HUES48 (cell line): ENCODE measurements at regions not wholly inside any gene's neighbourhood (a gene's known extent, or its start where the extent isn't known, plus 50 kb on each side); places are given as distances from the start of the nearest gene placed in this dataset.
"Not testable (repeated sequence)": the region's sequence is repeated elsewhere in the genome, so short reads cannot be mapped to it uniquely, and the experiment has no call there.

Source experiments
- H3K27ac ChIP-seq: one replicate; pipeline ENCODE4 v1.7.0; 2013; ENCODE audit warnings: low read depth, low read length, inconsistent platforms
- H3K27me3 ChIP-seq: 2 replicates; pipeline ENCODE4 v1.6.1; 2013; ENCODE audit warnings: mild to moderate bottlenecking, low read length; ENCODE audit not compliant: control insufficient read depth, insufficient read depth
- H3K36me3 ChIP-seq: 2 replicates; pipeline ENCODE4 v1.6.1; 2013; ENCODE audit warnings: low read length; ENCODE audit not compliant: control insufficient read depth, insufficient read depth
- H3K4me1 ChIP-seq: 2 replicates; pipeline ENCODE4 v1.6.1; 2013; ENCODE audit warnings: mild to moderate bottlenecking, low read length; ENCODE audit not compliant: control insufficient read depth, insufficient read depth
- H3K4me3 ChIP-seq: 2 replicates; pipeline ENCODE4 v1.5.1; 2013; ENCODE audit warnings: mild to moderate bottlenecking, low read depth, low read length
- H3K9ac ChIP-seq: 2 replicates; pipeline ENCODE4 v1.6.1; 2013; ENCODE audit warnings: mild to moderate bottlenecking, low read depth, low read length, moderate library complexity
- H3K9me3 ChIP-seq: 2 replicates; pipeline ENCODE4 v1.6.1; 2013; ENCODE audit warnings: low read length; ENCODE audit not compliant: control insufficient read depth, insufficient read depth

- no peak overlapping the region for H3K9ac ChIP-seq
- no peak overlapping the region for H3K4me3 ChIP-seq
Observed at GRCh38 chr3:153469162-153469561, 307.1 kb downstream of the RAP2B start.

GRCh38 chr3:153484842-153485241, 322.8 kb downstream of the RAP2B start:
- Histone ChIP-seq H3K27me3 (no peaks in the 10 kb centered on the region), H3K9ac (no peak overlapping the region), H3K27ac (no peak overlapping the region), H3K4me3 (no peak overlapping the region), H3K9me3 (no peaks in the 10 kb centered on the region), H3K36me3 (no peaks in the 10 kb centered on the region), H3K4me1 (no peaks in the 10 kb centered on the region)

More at GRCh38 chr3:153469162-153469561, 307.1 kb downstream of the RAP2B start:
- no peaks in the 10 kb centered on the region for H3K4me1 ChIP-seq
- no peaks in the 10 kb centered on the region for H3K36me3 ChIP-seq
- no peaks in the 10 kb centered on the region for H3K9me3 ChIP-seq
- no peaks in the 10 kb centered on the region for H3K27me3 ChIP-seq
- H3K27ac ChIP-seq: no peak overlapping the region

- no peak overlapping the region for H3K27ac ChIP-seq
- H3K9ac ChIP-seq: no peak overlapping the region
- H3K9me3 ChIP-seq: no peaks in the 10 kb centered on the region
- H3K4me1 ChIP-seq: no peaks in the 10 kb centered on the region
- H3K4me3 ChIP-seq: no peak overlapping the region
- no peaks in the 10 kb centered on the region for H3K27me3 ChIP-seq
- no peaks in the 10 kb centered on the region for H3K36me3 ChIP-seq
Observed at GRCh38 chr3:153495422-153495821, 333.4 kb downstream of the RAP2B start.

GRCh38 chr3:153502682-153503081, 340.7 kb downstream of the RAP2B start:
- Histone ChIP-seq H3K4me3 (no peak overlapping the region), H3K9ac (no peak overlapping the region), H3K36me3 (no peaks in the 10 kb centered on the region), H3K27ac (no peak overlapping the region), H3K9me3 (no peaks in the 10 kb centered on the region), H3K4me1 (no peaks in the 10 kb centered on the region), H3K27me3 (no peaks in the 10 kb centered on the region)

GRCh38 chr3:153503873-153504272, 341.8 kb downstream of the RAP2B start:
- Histone ChIP-seq H3K4me3 (no peak overlapping the region), H3K27me3 (no peaks in the 10 kb centered on the region), H3K27ac (no peak overlapping the region), H3K9me3 (no peaks in the 10 kb centered on the region), H3K9ac (no peak overlapping the region), H3K36me3 (no peaks in the 10 kb centered on the region), H3K4me1 (no peaks in the 10 kb centered on the region)

- H3K4me3 ChIP-seq, H3K27ac ChIP-seq, H3K9me3 ChIP-seq, H3K27me3 ChIP-seq, H3K4me1 ChIP-seq, H3K36me3 ChIP-seq, H3K9ac ChIP-seq: not testable (repeated sequence)
Observed at GRCh38 chr3:153506205-153506604, 344.2 kb downstream of the RAP2B start.

- not testable (repeated sequence) for H3K27me3 ChIP-seq, H3K4me1 ChIP-seq, H3K9ac ChIP-seq, H3K36me3 ChIP-seq, H3K9me3 ChIP-seq, H3K27ac ChIP-seq, H3K4me3 ChIP-seq
Observed at GRCh38 chr3:153506686-153507085, 344.7 kb downstream of the RAP2B start.

GRCh38 chr3:153513236-153513635, 351.2 kb downstream of the RAP2B start:
- H3K36me3 ChIP-seq: no peaks in the 10 kb centered on the region

GRCh38 chr3:153528473-153528872, 366.4 kb downstream of the RAP2B start:
- no peaks in the 10 kb centered on the region for H3K27me3 ChIP-seq
- H3K4me3 ChIP-seq: no peak overlapping the region
- H3K27ac ChIP-seq: no peak overlapping the region
- H3K36me3 ChIP-seq: no peaks in the 10 kb centered on the region
- H3K4me1 ChIP-seq: no peaks in the 10 kb centered on the region
- no peak overlapping the region for H3K9ac ChIP-seq
- H3K9me3 ChIP-seq: 0 out of 2 replicates have a peak, but pooled peaks cover 2% of the 10 kb centered on the region

More at GRCh38 chr3:153513236-153513635, 351.2 kb downstream of the RAP2B start:
- Histone ChIP-seq H3K4me3 (no peak overlapping the region), H3K9ac (no peak overlapping the region), H3K4me1 (no peaks in the 10 kb centered on the region), H3K27me3 (no peaks in the 10 kb centered on the region), H3K9me3 (peaks cover under 1% of the 10 kb centered on the region; the same call in 1 of the 2 replicates), H3K27ac (no peak overlapping the region)

GRCh38 chr3:153539263-153539662, 377.2 kb downstream of the RAP2B start:
- no peaks in the 10 kb centered on the region for H3K36me3 ChIP-seq
- H3K4me3 ChIP-seq: no peak overlapping the region
- H3K9ac ChIP-seq: no peak overlapping the region
- no peaks in the 10 kb centered on the region for H3K27me3 ChIP-seq
- H3K9me3 ChIP-seq: no peaks in the 10 kb centered on the region
- H3K27ac ChIP-seq: no peak overlapping the region
- H3K4me1 ChIP-seq: no peaks in the 10 kb centered on the region

GRCh38 chr3:153545471-153545870, 383.4 kb downstream of the RAP2B start:
- Histone ChIP-seq H3K36me3 (no peaks in the 10 kb centered on the region), H3K4me3 (no peak overlapping the region)

GRCh38 chr3:153547970-153548369, 385.9 kb downstream of the RAP2B start:
- H3K27me3 ChIP-seq: no peaks in the 10 kb centered on the region
- H3K36me3 ChIP-seq: no peaks in the 10 kb centered on the region
- H3K4me1 ChIP-seq: peaks cover 6% of the 10 kb centered on the region; the same call in 1 of the 2 replicates
- H3K9me3 ChIP-seq: no peaks in the 10 kb centered on the region
- H3K27ac ChIP-seq: no peak overlapping the region
- H3K4me3 ChIP-seq: no peak overlapping the region
- H3K9ac ChIP-seq: no peak overlapping the region

More at GRCh38 chr3:153545471-153545870, 383.4 kb downstream of the RAP2B start:
- no peak overlapping the region for H3K9ac ChIP-seq
- no peak overlapping the region for H3K27ac ChIP-seq
- no peaks in the 10 kb centered on the region for H3K9me3 ChIP-seq
- peaks cover 6% of the 10 kb centered on the region; the same call in 1 of the 2 replicates for H3K4me1 ChIP-seq
- H3K27me3 ChIP-seq: no peaks in the 10 kb centered on the region
